SK-N-MC (cell line): ENCODE measurements at regions not wholly inside any gene's neighbourhood (a gene's known extent, or its start where the extent isn't known, plus 50 kb on each side); places are given as distances from the start of the nearest gene placed in this dataset.

ENCODE experiments used
- DNase-seq: peaks from one replicate; pipeline ENCODE4 v3.0.0-alpha.2; 2011; ENCODE audit warnings: low read depth, low spot score
- H3K27ac ChIP-seq: fragments of 200-600 bp; sonication (generic); 2 replicates; pipeline ENCODE4 v1.5.1; 2016; ENCODE audit warnings: mixed run types
- H3K36me3 ChIP-seq: fragments of 200-600 bp; sonication (generic); 2 replicates; pipeline ENCODE4 v1.6.1; 2017; ENCODE audit warnings: antibody characterized with exemption, low read length, mixed read lengths; ENCODE audit not compliant: insufficient read depth
- H3K4me3 ChIP-seq: fragments of 200-600 bp; sonication (generic); 2 replicates; pipeline ENCODE4 v1.5.1; 2016
- H3K9ac ChIP-seq: fragments of 200-600 bp; sonication (generic); 2 replicates; pipeline ENCODE4 v1.8.0; 2017; ENCODE audit warnings: mixed run types, mixed read lengths; ENCODE audit not compliant: insufficient read length
- H3K9me3 ChIP-seq: fragments of 200-600 bp; sonication (generic); 2 replicates; pipeline ENCODE4 v1.6.1; 2017; ENCODE audit warnings: low read depth, mild to moderate bottlenecking, antibody characterized with exemption, low read length, moderate library complexity, mixed read lengths
- EZH2 ChIP-seq: fragments of 200-600 bp; sonication (generic); IDR thresholded peaks from one replicate; pipeline ENCODE4 v1.6.1; 2017; ENCODE audit warnings: antibody characterized with exemption
- FOXP2 ChIP-seq: optimal IDR thresholded peaks from 2 replicates; pipeline ENCODE3; 2011; ENCODE audit warnings: mild to moderate bottlenecking, moderate library complexity; ENCODE audit not compliant: insufficient read depth; ENCODE audit errors: extremely low read length, control extremely low read depth
- POLR2AphosphoS5 ChIP-seq: IDR thresholded peaks from 2 replicates; pipeline ENCODE4 v1.6.1; 2012; ENCODE audit warnings: mild to moderate bottlenecking, low read depth, low read length, borderline replicate concordance

DNA sequence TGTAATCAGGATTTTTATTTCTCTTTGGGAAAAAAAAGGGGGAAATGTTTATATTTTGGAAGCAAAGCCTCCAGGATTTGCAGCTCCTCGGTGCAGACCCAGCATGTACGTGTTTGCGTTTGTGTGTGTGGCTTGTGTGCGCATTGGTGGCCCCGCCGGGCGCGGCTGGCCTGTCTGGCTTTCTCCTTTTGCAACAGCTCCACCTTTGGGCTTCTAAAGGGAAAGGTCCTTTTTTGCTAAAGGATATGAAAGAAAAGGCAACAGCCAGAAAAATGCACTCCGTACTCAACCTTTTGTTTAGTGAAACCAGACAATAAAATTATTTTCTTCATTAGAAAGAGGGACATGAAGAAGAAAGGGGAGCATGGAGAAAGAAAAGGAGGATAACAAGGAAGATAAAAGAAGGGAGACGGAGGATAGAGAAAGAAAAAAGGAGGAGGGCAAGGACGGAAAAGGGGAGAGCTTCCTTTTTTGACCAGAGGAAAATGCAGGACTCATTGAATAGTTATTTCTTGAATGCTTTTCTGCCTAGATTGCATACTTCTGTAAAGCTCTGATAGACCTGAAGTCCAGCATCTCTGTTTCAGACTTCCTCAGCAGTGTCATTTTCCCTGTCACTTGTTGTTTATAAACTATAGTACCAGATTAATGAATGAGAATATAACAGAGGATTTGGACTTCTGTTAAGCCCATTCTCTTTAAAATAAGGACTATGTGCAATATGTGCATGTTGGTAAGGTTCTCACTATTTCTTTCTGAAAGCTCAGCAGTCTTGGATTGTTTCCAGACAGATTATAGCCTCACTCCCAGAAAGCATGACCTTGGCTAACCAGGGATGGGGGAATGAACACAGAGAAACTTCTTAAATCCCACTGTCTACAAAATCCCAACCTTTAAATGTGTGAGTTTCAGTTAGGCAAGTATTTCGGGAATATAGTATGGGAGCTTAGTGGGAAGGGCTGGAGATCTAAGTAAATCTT lies 563.1 kb upstream of the PIK3C3 start:
- DNase-seq: no peak
- Histone ChIP-seq H3K36me3 (no peaks in the 10 kb centered on the region), H3K27ac (no peak overlapping the region), H3K4me3 (no peak overlapping the region), H3K9ac (no peak overlapping the region), H3K9me3 (no peaks in the 10 kb centered on the region)
- TF ChIP-seq POLR2AphosphoS5: no peak
- no peak for TF ChIP-seq FOXP2
- no peak for TF ChIP-seq EZH2

DNA sequence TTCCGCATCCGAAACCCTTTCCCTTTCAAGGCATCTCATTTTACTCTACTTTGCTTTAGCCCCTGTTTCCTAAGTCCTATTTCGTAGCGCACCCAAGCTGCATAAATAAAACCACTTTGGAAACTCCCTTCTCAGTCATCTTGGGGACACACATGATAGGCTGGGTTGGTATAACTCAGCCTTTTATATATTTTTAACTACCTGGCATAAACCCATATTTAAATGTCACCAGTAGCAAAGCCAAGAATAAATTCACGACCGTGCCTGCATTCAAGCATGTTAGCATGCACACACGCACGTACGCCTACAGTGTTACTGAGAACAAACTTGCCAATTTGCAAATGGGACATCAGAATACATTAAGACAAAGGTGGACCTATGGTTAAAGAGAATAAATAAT lies 564.7 kb upstream of the PIK3C3 start:
- Histone ChIP-seq H3K9me3 (no peaks in the 10 kb centered on the region), H3K27ac (no peak overlapping the region), H3K4me3 (no peak overlapping the region), H3K36me3 (no peaks in the 10 kb centered on the region), H3K9ac (no peak overlapping the region)
- DNase-seq: no peak
- no peak for TF ChIP-seq POLR2AphosphoS5
- no peak for TF ChIP-seq EZH2
- TF ChIP-seq FOXP2: no peak

DNA sequence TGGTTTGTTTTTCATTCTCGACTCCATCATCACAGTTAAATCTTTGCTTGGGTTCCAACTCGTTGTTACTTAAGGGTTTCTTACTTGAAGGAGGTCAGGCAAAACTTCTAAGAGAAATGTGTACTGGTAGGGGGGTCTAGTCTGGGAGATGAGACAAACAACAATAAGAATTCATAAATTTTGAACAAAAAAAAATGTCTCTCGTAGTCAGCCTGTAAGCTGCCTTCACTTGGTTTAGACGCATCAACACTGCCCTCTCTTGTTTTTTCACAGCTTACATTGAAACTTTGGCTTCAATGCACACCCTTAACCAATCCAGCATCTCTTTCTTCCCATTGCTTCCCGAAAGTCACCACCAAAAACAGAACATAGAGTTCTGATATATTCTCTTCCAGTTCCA lies 576.4 kb upstream of the PIK3C3 start:
- Histone ChIP-seq H3K27ac (no peak overlapping the region), H3K4me3 (no peak overlapping the region), H3K36me3 (no peaks in the 10 kb centered on the region), H3K9me3 (no peaks in the 10 kb centered on the region), H3K9ac (no peak overlapping the region)
- TF ChIP-seq POLR2AphosphoS5: no peak
- TF ChIP-seq EZH2: no peak
- TF ChIP-seq FOXP2: no peak
- no peak for DNase-seq

DNA sequence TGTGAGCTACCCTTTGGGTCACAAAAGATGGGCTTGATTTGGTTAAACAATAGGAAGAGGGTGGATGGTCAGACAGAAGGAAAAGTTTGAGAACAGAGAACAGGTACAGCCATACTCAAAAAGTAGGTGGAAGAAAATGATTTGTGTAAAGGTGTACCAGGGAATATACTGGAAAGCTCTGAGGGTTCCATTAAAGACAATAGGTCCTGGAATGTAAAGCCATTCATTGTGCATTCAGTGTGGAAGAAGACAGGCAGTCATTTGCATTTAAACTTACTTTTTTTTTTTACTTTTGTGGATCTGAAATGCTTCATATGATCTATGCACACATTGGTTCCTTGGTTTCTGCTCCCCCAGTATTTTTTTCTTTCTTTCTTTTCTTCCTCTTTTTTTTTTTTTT lies 581.4 kb upstream of the PIK3C3 start:
- H3K4me3 ChIP-seq: no peak overlapping the region
- H3K27ac ChIP-seq: no peak overlapping the region
- H3K9me3 ChIP-seq: no peaks in the 10 kb centered on the region
- no peak for TF ChIP-seq FOXP2
- TF ChIP-seq EZH2: no peak
- no peak for TF ChIP-seq POLR2AphosphoS5
- H3K9ac ChIP-seq: no peak overlapping the region
- no peak for DNase-seq
- H3K36me3 ChIP-seq: no peaks in the 10 kb centered on the region

DNA sequence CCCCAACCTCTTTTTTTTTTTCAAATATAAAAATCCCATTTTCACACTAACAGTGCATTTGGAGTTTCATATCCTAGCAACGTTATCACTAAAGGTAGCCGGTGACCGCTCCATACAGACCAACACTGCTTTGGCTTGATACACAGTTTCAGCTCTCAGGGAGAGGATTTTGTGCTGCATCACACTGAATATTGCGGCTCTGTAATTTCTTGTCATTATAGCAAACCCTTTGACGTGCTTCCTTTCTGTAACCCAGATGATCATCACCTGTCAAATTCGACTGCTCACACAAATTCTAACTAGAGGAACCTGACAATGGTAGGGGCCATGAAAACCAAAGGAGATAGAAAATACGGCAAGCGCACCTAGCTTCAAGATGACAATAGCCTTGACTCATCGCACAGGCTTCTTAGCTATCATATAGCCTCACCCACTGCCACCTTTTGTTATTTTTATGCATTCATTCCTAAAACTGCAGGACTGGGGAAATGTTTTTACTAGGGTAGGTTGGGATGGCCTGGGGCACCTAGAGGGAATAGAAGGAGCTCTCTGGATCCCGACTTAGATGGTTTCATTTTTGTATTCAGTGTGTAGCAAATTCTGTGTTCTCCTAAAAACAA lies 582.9 kb upstream of the PIK3C3 start:
- TF ChIP-seq POLR2AphosphoS5: no peak
- TF ChIP-seq FOXP2: no peak
- TF ChIP-seq EZH2: no peak
- Histone ChIP-seq H3K9me3 (no peaks in the 10 kb centered on the region), H3K4me3 (no peak overlapping the region), H3K36me3 (no peaks in the 10 kb centered on the region), H3K9ac (no peak overlapping the region), H3K27ac (no peak overlapping the region)
- no peak for DNase-seq

DNA sequence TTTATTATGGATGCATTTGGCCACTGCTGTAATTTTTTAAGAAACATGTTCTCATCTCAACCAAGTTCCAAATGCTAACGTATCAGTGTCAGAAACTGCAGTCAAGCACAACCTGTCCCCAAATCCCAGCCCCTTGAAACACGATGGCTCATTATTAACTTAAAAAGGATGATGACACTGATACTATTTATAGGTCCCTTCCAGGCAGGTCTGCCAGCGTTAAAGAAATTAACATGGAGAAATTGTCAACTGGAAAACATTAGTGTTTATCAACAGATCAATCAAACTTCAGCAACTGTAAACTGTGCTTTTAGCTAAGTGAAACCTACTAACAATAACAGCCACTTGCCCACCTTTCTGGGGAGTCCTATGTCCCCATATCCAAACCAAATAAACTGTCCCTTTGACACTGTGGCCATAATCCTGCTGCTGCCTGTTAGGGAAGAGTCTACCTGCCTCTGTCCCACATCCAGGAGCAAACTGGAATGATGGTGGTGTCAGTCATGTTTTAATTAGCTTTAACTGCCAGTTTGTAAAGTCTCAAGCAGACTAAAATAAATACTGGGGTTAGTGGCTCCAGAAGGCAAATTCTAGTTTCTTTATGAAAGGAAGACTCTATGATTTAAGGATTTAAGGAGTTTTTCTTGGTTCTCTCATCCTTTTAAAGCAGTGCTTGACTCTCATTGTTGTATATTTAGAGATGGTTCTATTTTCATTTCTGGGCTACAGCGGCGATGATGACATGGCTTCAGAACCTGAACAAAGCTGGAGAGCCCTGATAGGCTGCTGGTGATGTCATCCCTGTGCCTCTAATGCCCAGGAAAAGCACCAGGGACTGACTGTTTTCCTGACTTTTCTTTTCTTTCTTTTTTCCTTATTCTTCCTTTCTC lies 583.6 kb upstream of the PIK3C3 start:
- Histone ChIP-seq H3K9ac (no peak overlapping the region), H3K36me3 (no peaks in the 10 kb centered on the region), H3K27ac (no peak overlapping the region), H3K4me3 (no peak overlapping the region), H3K9me3 (no peaks in the 10 kb centered on the region)
- TF ChIP-seq FOXP2: no peak
- TF ChIP-seq POLR2AphosphoS5: no peak
- TF ChIP-seq EZH2: no peak
- DNase-seq: no peak

DNA sequence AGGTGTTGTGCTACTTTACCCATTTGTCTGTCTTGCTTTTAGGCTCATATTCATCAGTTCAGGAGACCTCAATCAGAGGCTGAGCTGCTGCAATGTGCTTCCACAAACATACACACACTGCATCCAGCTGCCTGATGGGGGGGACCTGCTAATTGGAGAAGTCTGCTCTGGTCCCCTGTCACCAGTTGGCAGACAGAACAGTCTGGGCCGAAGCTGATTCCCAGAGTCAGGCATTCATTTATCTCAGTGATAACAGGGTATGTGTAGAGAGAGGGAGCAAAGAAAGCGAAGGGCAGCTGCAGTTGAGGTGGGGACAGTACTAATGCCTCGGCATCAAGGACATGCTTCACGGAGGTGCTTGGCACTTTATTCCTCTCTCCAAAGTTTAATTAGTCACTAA lies 584.3 kb upstream of the PIK3C3 start:
- no peak for DNase-seq
- TF ChIP-seq EZH2: no peak
- TF ChIP-seq FOXP2: no peak
- TF ChIP-seq POLR2AphosphoS5: no peak

DNA sequence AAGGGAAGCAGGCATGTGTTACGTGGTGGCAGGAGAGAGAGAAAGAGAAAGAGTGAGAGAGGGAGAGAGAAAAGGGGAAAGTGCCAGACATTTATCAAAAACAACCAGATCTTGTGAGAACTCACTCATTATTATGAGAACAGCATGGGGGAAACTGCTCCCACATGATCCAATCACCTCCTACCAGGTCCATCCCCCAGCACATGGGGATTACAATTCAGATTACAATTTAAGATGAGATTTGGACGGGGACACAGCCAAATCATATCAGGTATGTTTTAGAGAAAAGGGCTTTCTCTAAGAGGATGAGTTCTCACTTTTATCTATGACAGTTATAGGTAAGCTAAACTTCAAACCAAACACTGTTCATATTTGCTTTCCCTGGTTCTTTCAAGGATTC lies 597.3 kb upstream of the PIK3C3 start:
- DNase-seq: no peak
- no peak overlapping the region for H3K9ac ChIP-seq
- H3K4me3 ChIP-seq: no peak overlapping the region
- no peaks in the 10 kb centered on the region for H3K36me3 ChIP-seq
- no peak for TF ChIP-seq FOXP2
- no peak for TF ChIP-seq EZH2
- no peak for TF ChIP-seq POLR2AphosphoS5
- no peaks in the 10 kb centered on the region for H3K9me3 ChIP-seq
- no peak overlapping the region for H3K27ac ChIP-seq

More for the DNA sequence above, 584.3 kb upstream of the PIK3C3 start:
- Histone ChIP-seq H3K27ac (no peak overlapping the region), H3K36me3 (no peaks in the 10 kb centered on the region), H3K4me3 (no peak overlapping the region), H3K9ac (no peak overlapping the region), H3K9me3 (no peaks in the 10 kb centered on the region)
